ENCODE measurements at regions not wholly inside any gene's neighbourhood (a gene's known extent, or its start where the extent isn't known, plus 50 kb on each side); places are given as distances from the start of the nearest gene placed in this dataset.

GRCh38 chr6:22448291-22448711 lies 121.1 kb upstream of the HDGFL1 start:
- TF ChIP-seq, protein P1, sequence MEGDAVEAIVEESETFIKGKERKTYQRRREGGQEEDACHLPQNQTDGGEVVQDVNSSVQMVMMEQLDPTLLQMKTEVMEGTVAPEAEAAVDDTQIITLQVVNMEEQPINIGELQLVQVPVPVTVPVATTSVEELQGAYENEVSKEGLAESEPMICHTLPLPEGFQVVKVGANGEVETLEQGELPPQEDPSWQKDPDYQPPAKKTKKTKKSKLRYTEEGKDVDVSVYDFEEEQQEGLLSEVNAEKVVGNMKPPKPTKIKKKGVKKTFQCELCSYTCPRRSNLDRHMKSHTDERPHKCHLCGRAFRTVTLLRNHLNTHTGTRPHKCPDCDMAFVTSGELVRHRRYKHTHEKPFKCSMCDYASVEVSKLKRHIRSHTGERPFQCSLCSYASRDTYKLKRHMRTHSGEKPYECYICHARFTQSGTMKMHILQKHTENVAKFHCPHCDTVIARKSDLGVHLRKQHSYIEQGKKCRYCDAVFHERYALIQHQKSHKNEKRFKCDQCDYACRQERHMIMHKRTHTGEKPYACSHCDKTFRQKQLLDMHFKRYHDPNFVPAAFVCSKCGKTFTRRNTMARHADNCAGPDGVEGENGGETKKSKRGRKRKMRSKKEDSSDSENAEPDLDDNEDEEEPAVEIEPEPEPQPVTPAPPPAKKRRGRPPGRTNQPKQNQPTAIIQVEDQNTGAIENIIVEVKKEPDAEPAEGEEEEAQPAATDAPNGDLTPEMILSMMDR (IDR thresholded peaks at IDR 0.05): no peak
- TF ChIP-seq POLR2A (IDR thresholded peaks at IDR 0.05): no peak
